GM19328 (cell line): ENCODE measurements at regions not wholly inside any gene's neighbourhood (a gene's known extent, or its start where the extent isn't known, plus 50 kb on each side); places are given as distances from the start of the nearest gene placed in this dataset.
"Not testable (repeated sequence)": the region's sequence is repeated elsewhere in the genome, so short reads cannot be mapped to it uniquely, and the experiment has no call there.

Experiments
- ATAC-seq: cut with Tn5 transposase; IDR thresholded peaks from one replicate; pipeline ENCODE4 v1.9.1; 2021; ENCODE audit warnings: mild to moderate bottlenecking, moderate library complexity; ENCODE audit not compliant: unreplicated experiment

DNA sequence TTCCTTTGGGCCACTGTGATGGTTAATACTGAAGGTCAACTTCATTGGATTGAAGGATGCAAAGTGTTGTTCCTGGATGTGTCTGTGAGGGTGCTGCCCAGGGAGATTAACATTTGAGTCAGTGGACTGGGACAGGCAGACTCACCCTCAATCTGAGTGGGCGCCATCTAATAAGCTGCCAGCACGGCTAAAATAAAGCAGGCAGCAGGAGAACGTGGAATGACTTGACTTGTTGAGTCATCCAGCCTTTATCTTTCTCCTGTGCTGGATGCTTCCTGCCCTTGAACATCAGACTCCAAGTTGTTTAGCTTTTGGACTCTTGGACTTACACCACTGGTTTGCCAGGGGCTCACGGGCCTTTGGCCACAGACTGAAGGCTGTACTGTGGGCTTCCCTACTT, 1046.9 kb downstream of the TYW1 start:
- no peak for ATAC-seq

DNA sequence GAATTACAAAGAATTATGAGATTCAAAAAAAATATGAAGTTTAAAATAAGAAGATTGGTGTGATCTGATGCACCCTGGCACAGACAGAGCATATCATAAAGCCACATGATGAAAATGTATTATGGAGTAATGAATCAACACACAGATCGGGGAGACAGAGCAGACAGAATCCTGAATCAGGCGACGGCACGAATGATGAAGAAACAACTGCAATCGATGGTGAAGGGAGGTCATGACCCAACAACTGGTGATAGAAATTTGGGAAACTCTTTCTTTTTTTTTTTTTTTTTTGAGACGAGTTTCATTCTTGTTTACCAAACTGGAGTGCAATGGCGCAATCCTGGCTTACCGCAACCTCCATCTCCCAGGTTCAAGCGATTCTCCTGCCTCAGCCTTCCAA, 1054.0 kb downstream of the TYW1 start:
- ATAC-seq = no peak

DNA sequence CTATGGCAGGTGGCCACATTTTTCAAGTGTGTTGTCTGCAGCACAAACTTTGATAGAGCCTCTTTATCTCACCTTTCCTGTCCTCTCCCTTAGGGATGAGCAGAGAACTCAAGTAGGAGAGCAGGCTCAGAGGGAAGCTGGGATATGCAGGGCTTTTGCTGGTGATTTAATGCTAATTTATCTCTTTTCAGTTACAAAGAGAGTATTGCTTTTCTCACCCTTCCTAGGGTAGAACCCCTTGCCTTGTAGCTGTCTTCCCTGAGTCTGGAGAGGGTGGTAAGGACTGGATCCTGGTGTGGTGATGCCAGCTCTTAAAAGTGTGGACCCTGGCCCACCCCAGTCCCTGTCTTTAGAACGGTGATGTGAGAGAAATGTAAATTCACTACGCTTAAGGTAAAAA, 1061.4 kb downstream of the TYW1 start:
- ATAC-seq = no peak

- ATAC-seq = no peak
Observed at GRCh38 chr7:68063171-68063570, 1066.5 kb downstream of the TYW1 start.

- ATAC-seq = no peak
Observed at GRCh38 chr7:68065581-68065980, 1068.9 kb downstream of the TYW1 start.

- no peak for ATAC-seq
Observed at GRCh38 chr7:68067845-68068244, 1071.2 kb downstream of the TYW1 start.

DNA sequence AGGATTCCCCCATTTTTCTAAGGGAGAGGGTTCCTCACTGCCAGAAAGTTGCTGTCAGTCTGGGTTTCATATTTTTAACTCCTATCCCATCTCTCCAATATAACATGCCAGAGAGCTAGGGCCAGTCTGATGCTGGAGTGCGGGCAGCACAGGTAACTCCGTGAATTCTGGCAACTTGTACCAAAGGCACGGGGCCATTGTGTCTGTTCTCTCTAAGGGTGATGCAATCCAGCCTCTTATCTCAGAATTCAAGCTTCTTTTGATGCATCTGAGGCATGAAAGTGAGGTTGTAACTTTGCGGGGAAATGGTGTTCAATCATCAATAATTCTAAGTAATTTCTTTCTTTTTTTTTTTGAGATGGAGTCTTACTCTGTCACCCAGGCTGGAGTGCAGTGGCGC, 1074.4 kb downstream of the TYW1 start:
- no peak for ATAC-seq

GRCh38 chr7:68073701-68074100, 1077.1 kb downstream of the TYW1 start:
- ATAC-seq = no peak

DNA sequence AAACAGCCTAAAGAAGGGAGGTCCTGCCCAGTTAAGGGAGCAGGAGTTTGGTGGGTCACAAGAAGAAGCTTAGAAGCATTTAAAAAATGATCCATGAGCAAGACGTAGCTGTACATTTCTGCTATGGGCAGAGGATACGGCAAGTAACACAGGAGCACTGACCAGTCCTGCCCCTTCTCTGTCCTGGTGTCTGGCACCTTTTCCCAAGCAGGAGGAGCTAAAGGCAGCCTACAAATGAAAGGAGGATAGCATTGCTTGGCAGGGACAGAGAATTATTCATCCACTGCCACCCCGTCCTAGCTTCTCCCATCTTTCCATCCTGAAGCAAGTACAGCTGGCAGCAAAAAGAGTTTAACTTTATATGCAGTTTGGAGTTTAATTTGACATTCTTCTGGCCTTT, 1077.6 kb downstream of the TYW1 start:
- ATAC-seq = no peak

GRCh38 chr7:68078157-68078710, 1081.6 kb downstream of the TYW1 start:
- ATAC-seq = no peak

- not testable (repeated sequence) for ATAC-seq
Observed at GRCh38 chr7:68082066-68082960, 1085.7 kb downstream of the TYW1 start.

GRCh38 chr7:68082961-68083657, 1086.5 kb downstream of the TYW1 start:
- ATAC-seq = not testable (repeated sequence)

DNA sequence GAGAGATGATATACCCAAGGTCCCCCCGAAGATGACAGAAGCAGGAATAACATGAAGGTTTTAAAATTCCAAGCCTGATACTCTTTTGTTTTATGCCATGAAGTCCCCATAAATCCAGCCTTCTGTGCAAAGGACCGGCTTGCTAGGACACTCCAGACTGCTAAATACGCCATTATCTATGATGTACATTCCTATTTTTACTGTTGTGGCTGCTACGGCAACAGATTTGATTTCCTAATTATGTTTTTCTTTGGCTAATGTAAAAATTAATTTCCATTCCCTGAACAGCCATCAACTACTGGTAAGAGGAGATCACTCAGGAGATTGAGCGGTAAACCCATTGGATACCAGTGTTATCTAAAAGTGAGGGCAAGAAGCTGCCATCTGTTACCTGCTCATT, 1090.8 kb downstream of the TYW1 start:
- ATAC-seq = no peak

GRCh38 chr7:68088879-68089278, 1092.2 kb downstream of the TYW1 start:
- ATAC-seq = no peak

DNA sequence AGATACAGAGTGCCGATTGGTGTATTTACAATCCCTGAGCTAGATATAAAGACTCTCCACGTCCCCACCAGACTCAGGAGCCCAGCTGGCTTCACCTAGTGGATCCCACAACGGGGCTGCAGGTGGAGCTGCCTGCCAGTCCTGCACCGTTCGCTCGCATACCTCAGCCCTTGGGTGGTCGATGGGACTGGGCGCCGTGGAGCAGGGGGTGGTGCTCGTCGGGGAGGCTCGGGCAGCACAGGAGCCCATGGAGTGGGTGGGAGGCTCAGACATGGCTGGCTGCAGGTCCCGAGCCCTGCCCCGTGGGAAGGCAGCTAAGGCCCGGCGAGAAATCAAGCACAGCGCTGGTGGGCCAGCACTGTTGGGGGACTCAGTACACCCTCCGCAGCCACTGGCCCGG, 1093.6 kb downstream of the TYW1 start:
- ATAC-seq = not testable (repeated sequence)

DNA sequence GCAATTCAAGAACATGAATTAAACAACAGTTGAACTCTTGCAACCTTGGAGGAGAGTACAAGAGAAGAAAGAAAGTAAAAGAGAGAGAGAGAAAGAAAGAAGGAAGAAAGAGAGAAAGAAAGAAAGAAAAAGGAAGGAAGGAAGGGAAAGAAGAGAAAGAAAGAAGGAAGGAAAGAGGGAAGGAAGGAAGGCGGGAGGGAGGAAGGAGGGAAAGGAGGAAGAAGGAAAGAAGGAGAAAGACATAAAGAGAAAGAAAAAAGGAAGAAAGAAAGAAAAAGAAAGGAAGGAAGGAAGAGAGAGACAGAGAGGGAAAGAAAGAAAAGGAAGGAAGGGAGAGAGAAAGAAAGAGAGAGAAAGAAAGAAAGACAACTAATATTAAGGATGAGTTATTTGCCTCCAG, 1106.7 kb downstream of the TYW1 start:
- ATAC-seq = no peak

GRCh38 chr7:68107261-68107660, 1110.6 kb downstream of the TYW1 start:
- no peak for ATAC-seq

GRCh38 chr7:68107968-68108367, 1111.3 kb downstream of the TYW1 start:
- ATAC-seq = no peak

- ATAC-seq = no peak
Observed at GRCh38 chr7:68109299-68109698, 1112.7 kb downstream of the TYW1 start.

GRCh38 chr7:68119411-68119810, 1122.8 kb downstream of the TYW1 start:
- ATAC-seq = no peak

GRCh38 chr7:68121056-68121455, 1124.4 kb downstream of the TYW1 start:
- no peak for ATAC-seq

DNA sequence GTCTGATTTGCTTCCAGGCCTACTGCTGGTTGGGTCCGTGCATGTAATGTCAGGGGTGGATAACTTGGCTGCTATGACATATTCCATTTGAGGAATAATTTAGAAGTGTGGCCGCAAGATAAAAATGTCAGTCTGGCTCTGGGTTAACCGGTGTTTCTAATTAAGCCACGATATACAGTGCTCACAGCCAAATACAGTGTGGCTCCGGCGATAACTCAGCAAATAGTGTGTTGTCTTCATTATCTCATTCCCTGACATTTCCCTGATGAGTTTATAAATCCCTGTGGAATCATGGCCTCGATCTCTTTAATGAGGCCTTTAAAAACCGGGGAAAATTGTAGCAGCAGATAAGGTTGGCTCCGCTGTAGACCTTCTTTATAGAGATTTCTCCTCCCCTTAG, 1125.0 kb downstream of the TYW1 start:
- ATAC-seq = no peak
